HL-60 (cell line): ENCODE measurements at regions not wholly inside any gene's neighbourhood (a gene's known extent, or its start where the extent isn't known, plus 50 kb on each side); places are given as distances from the start of the nearest gene placed in this dataset.

ENCODE experiments used
- DNase-seq, 2 experiments: peaks; one replicate each; pipeline ENCODE4 v3.0.0-alpha.2; 2010 to 2020; ENCODE audit warnings: low read depth in 1 of 2, low spot score in 1 of 2
- H3K27ac ChIP-seq: fragments of 250-450 bp; sonication (Bioruptor Pico); replicated peaks from 2 replicates; pipeline ENCODE4 v1.5.1; 2020; ENCODE audit warnings: mild to moderate bottlenecking, moderate library complexity
- H3K27me3 ChIP-seq: fragments of 250-450 bp; sonication (Bioruptor Pico); 2 replicates; pipeline ENCODE4 v1.5.1; 2021; ENCODE audit warnings: mild to moderate bottlenecking, moderate library complexity; ENCODE audit not compliant: insufficient read depth, poor library complexity, severe bottlenecking
- H3K4me3 ChIP-seq: replicated peaks from 2 replicates; pipeline ENCODE4 v1.5.1; 2011; ENCODE audit warnings: mild to moderate bottlenecking, control low read depth, low read length; ENCODE audit not compliant: insufficient read depth
- CTCF ChIP-seq: IDR thresholded peaks from one replicate; pipeline ENCODE4 v1.5.1; 2011; ENCODE audit warnings: low read length, control low read depth, inconsistent platforms; ENCODE audit not compliant: insufficient read depth
- GABPA ChIP-seq: IDR thresholded peaks from 2 replicates; pipeline ENCODE4 v1.6.1; 2012; ENCODE audit warnings: low read depth
- POLR2AphosphoS5 ChIP-seq: IDR thresholded peaks from 2 replicates; pipeline ENCODE4 v1.6.1; 2012; ENCODE audit warnings: low read depth
- REST ChIP-seq: IDR thresholded peaks from 2 replicates; pipeline ENCODE4 v1.6.1; 2012; ENCODE audit warnings: low read depth; ENCODE audit not compliant: insufficient replicate concordance
- SPI1 ChIP-seq: IDR thresholded peaks from 2 replicates; pipeline ENCODE4 v1.6.1; 2012; ENCODE audit warnings: low read depth, mild to moderate bottlenecking, borderline replicate concordance

- Histone ChIP-seq H3K27ac (no peak overlapping the region), H3K4me3 (no peak overlapping the region), H3K27me3 (no peaks in the 10 kb centered on the region)
- DNase-seq: no peak
- no peak for TF ChIP-seq SPI1
- no peak for TF ChIP-seq GABPA
- TF ChIP-seq REST: no peak
- no peak for TF ChIP-seq POLR2AphosphoS5
- TF ChIP-seq CTCF: no peak
Measured at GRCh38 chr11:23974601-23975000, 522.3 kb upstream of the LUZP2 start.

GRCh38 chr11:23976426-23976825 is 520.4 kb upstream of the LUZP2 start:
- TF ChIP-seq REST: no peak
- TF ChIP-seq CTCF: no peak
- TF ChIP-seq POLR2AphosphoS5: no peak
- TF ChIP-seq GABPA: no peak
- TF ChIP-seq SPI1: no peak
- Histone ChIP-seq H3K4me3 (no peak overlapping the region), H3K27me3 (no peaks in the 10 kb centered on the region), H3K27ac (no peak overlapping the region)
- no peak for DNase-seq

- DNase-seq: no peak
Measured at GRCh38 chr11:23976841-23977271, 520.0 kb upstream of the LUZP2 start.

More at GRCh38 chr11:23976841-23977271, 520.0 kb upstream of the LUZP2 start:
- TF ChIP-seq POLR2AphosphoS5 (no peak), CTCF (no peak), SPI1 (no peak), GABPA (no peak), REST (no peak)
- H3K4me3 ChIP-seq: no peak overlapping the region
- no peak overlapping the region for H3K27ac ChIP-seq
- no peaks in the 10 kb centered on the region for H3K27me3 ChIP-seq
